GM19238 (cell line): ENCODE measurements at regions not wholly inside any gene's neighbourhood (a gene's known extent, or its start where the extent isn't known, plus 50 kb on each side); places are given as distances from the start of the nearest gene placed in this dataset.

Experiments
- DNase-seq: peaks from one replicate; pipeline ENCODE4 v3.0.0; 2011; ENCODE audit warnings: low spot score; ENCODE audit not compliant: insufficient read length

GRCh38 chr1:68378296-68379084 lies 71.3 kb downstream of the RPE65 start:
- DNase-seq = no peak

- DNase-seq = no peak
These were observed 72.7 kb downstream of the RPE65 start for GRCh38 chr1:68377098-68377497.

GRCh38 chr1:68376441-68376840 lies 73.3 kb downstream of the RPE65 start:
- DNase-seq = no peak

- DNase-seq = no peak
These were observed 73.8 kb downstream of the RPE65 start for GRCh38 chr1:68375919-68376318.

- no peak for DNase-seq
These were observed 76.6 kb downstream of the RPE65 start for GRCh38 chr1:68373173-68373572.

- no peak for DNase-seq
These were observed 77.3 kb downstream of the RPE65 start for GRCh38 chr1:68372487-68372886.

GRCh38 chr1:68370101-68370915 lies 79.4 kb downstream of the RPE65 start:
- DNase-seq = no peak

GRCh38 chr1:68366572-68366971 lies 83.2 kb downstream of the RPE65 start:
- no peak for DNase-seq

GRCh38 chr1:68365709-68366382 lies 83.9 kb downstream of the RPE65 start:
- DNase-seq = no peak

- no peak for DNase-seq
These were observed 86.4 kb downstream of the RPE65 start for GRCh38 chr1:68363339-68363738.

- no peak for DNase-seq
These were observed 88.3 kb downstream of the RPE65 start for GRCh38 chr1:68361346-68361910.

GRCh38 chr1:68359045-68359444 lies 90.7 kb downstream of the RPE65 start:
- no peak for DNase-seq

- DNase-seq = no peak
These were observed 91.3 kb downstream of the RPE65 start for GRCh38 chr1:68358439-68358838.

- DNase-seq = no peak
These were observed 94.1 kb downstream of the RPE65 start for GRCh38 chr1:68355614-68356013.

GRCh38 chr1:68352202-68352601 lies 97.6 kb downstream of the RPE65 start:
- no peak for DNase-seq

- peak; percentile 10 for DNase-seq
These were observed 102.3 kb downstream of the RPE65 start for GRCh38 chr1:68347415-68347814.

- no peak for DNase-seq
These were observed 103.5 kb downstream of the RPE65 start for GRCh38 chr1:68346188-68346808.

GRCh38 chr1:68344208-68344607 lies 105.5 kb downstream of the RPE65 start:
- no peak for DNase-seq

- no peak for DNase-seq
These were observed 108.6 kb upstream of the WLS start for GRCh38 chr1:68340951-68341350.

GRCh38 chr1:68339505-68339904 lies 107.2 kb upstream of the WLS start:
- DNase-seq = no peak

- no peak for DNase-seq
These were observed 105.8 kb upstream of the WLS start for GRCh38 chr1:68338081-68338480.
